Thoracic aorta (tissue), 2 donors: ENCODE measurements at regions not wholly inside any gene's neighbourhood (a gene's known extent, or its start where the extent isn't known, plus 50 kb on each side); places are given as distances from the start of the nearest gene placed in this dataset.

Experiments
- ATAC-seq: fragments of 150-250 bp; one replicate; pipeline ENCODE4 v1.8.0; 2017; ENCODE audit warnings: low read depth; ENCODE audit not compliant: insufficient number of reproducible peaks, low FRiP score
- DNase-seq: peaks from one replicate; pipeline ENCODE4 v3.0.0-alpha.2; 2020; ENCODE audit warnings: low spot score
- H3K27ac ChIP-seq, 2 donors: fragments of 200-600 bp; sonication (generic); 1 replicate in 1 of 2; 2 replicates in 1 of 2; pipeline ENCODE4 v1.5.1; 2016; ENCODE audit warnings: mild to moderate bottlenecking in 2 of 2, moderate library complexity in 2 of 2
- H3K27me3 ChIP-seq: fragments of 200-600 bp; sonication (generic); replicated peaks from 2 replicates; pipeline ENCODE4 v1.6.0; 2016; ENCODE audit warnings: mild to moderate bottlenecking; ENCODE audit not compliant: insufficient read depth
- H3K36me3 ChIP-seq: fragments of 200-600 bp; sonication (generic); one replicate; pipeline ENCODE4 v1.5.1; 2016
- H3K4me1 ChIP-seq, 2 donors: fragments of 200-600 bp; sonication (generic); 1 replicate in 1 of 2; 2 replicates in 1 of 2; pipeline versions ENCODE4 v1.5.1 to v1.6.0; 2016; ENCODE audit warnings: low read depth in 2 of 2, mild to moderate bottlenecking in 1 of 2; ENCODE audit not compliant: control insufficient read depth in 1 of 2
- H3K4me3 ChIP-seq: fragments of 200-600 bp; sonication (generic); 2 replicates; pipeline ENCODE4 v1.5.1; 2016; ENCODE audit warnings: mild to moderate bottlenecking
- H3K9me3 ChIP-seq: fragments of 200-600 bp; sonication (generic); 2 replicates; pipeline ENCODE4 v1.5.1; 2016
- CTCF ChIP-seq: fragments of 200-600 bp; sonication (generic); IDR thresholded peaks from one replicate; pipeline ENCODE4 v1.5.1; 2019; ENCODE audit warnings: antibody characterized with exemption

GRCh38 chr1:95518310-95518709, 284.3 kb downstream of the RWDD3 start:
- TF ChIP-seq CTCF, result no peak
- Histone ChIP-seq H3K4me1 (no peaks in the 10 kb centered on the region), H3K9me3 (no peaks in the 10 kb centered on the region), H3K36me3 (no peaks in the 10 kb centered on the region), H3K27me3 (no peaks in the 10 kb centered on the region), H3K27ac (no peak overlapping the region), H3K4me3 (no peak overlapping the region)
- ATAC-seq, result no peak
- DNase-seq, result no peak

GRCh38 chr1:95520390-95520789, 286.4 kb downstream of the RWDD3 start:
- H3K4me1 ChIP-seq, result no peaks in the 10 kb centered on the region
- TF ChIP-seq CTCF, result no peak
- ATAC-seq, result no peak
- peaks cover 6% of the 10 kb centered on the region for H3K9me3 ChIP-seq
- no peaks in the 10 kb centered on the region for H3K36me3 ChIP-seq
- H3K4me3 ChIP-seq, result no peak overlapping the region
- H3K27me3 ChIP-seq, result no peaks in the 10 kb centered on the region
- H3K27ac ChIP-seq, result no peak overlapping the region
- no peak for DNase-seq

GRCh38 chr1:95532335-95532734, 298.3 kb downstream of the RWDD3 start:
- TF ChIP-seq CTCF, result no peak
- no peaks in the 10 kb centered on the region for H3K36me3 ChIP-seq
- no peaks in the 10 kb centered on the region for H3K9me3 ChIP-seq
- H3K27ac ChIP-seq, result no peak overlapping the region
- peaks cover 0 to 11% of the 10 kb centered on the region in 2 donors for H3K4me1 ChIP-seq
- no peak overlapping the region for H3K4me3 ChIP-seq
- no peaks in the 10 kb centered on the region for H3K27me3 ChIP-seq
- DNase-seq (no peak), ATAC-seq (no peak)

- Histone ChIP-seq H3K4me3 (no peak overlapping the region), H3K27ac (peak overlapping the region; percentile 11 to 26), H3K4me1 (peaks cover 0 to 11% of the 10 kb centered on the region in 2 donors), H3K9me3 (no peaks in the 10 kb centered on the region), H3K36me3 (no peaks in the 10 kb centered on the region), H3K27me3 (no peaks in the 10 kb centered on the region)
- peak; percentile 43 for ATAC-seq
- no peak for TF ChIP-seq CTCF
- no peak for DNase-seq
Measured at GRCh38 chr1:95534985-95535384, 301.0 kb downstream of the RWDD3 start.

GRCh38 chr1:95535614-95536013, 301.6 kb downstream of the RWDD3 start:
- ATAC-seq (no peak), DNase-seq (no peak)
- Histone ChIP-seq H3K27me3 (no peaks in the 10 kb centered on the region), H3K36me3 (no peaks in the 10 kb centered on the region), H3K4me1 (peaks cover 0 to 11% of the 10 kb centered on the region in 2 donors), H3K9me3 (no peaks in the 10 kb centered on the region), H3K27ac (peak overlapping the region; percentile 11 to 26), H3K4me3 (no peak overlapping the region)
- no peak for TF ChIP-seq CTCF
